Activated naive CD8-positive, alpha-beta T cell treated with anti-CD3 and anti-CD28 coated beads for 36 hours (primary cell): ENCODE measurements at regions not wholly inside any gene's neighbourhood (a gene's known extent, or its start where the extent isn't known, plus 50 kb on each side); places are given as distances from the start of the nearest gene placed in this dataset.

Experiments used
- DNase-seq: peaks from one replicate; pipeline ENCODE4 v3.0.0; 2021
- H3K27ac Mint-ChIP-seq: one replicate; pipeline ENCODE4 v1.8.0; 2022; ENCODE audit warnings: mild to moderate bottlenecking, moderate library complexity, mixed read lengths
- H3K27me3 Mint-ChIP-seq: one replicate; pipeline ENCODE4 v1.8.0; 2022; ENCODE audit warnings: mild to moderate bottlenecking, mixed read lengths
- H3K36me3 Mint-ChIP-seq: one replicate; pipeline ENCODE4 v1.8.0; 2021; ENCODE audit warnings: mild to moderate bottlenecking, mixed read lengths
- H3K4me1 Mint-ChIP-seq: one replicate; pipeline ENCODE4 v1.8.0; 2021; ENCODE audit warnings: mixed read lengths
- H3K4me3 Mint-ChIP-seq: one replicate; pipeline ENCODE4 v1.8.0; 2022; ENCODE audit warnings: mild to moderate bottlenecking, moderate library complexity, mixed read lengths
- H3K9me3 Mint-ChIP-seq: one replicate; pipeline ENCODE4 v1.8.0; 2022; ENCODE audit warnings: mixed read lengths

- H3K4me3 Mint-ChIP-seq, result no peak overlapping the region
- H3K27me3 Mint-ChIP-seq, result no peaks in the 10 kb centered on the region
- peaks cover 2% of the 10 kb centered on the region for H3K9me3 Mint-ChIP-seq
- no peak for DNase-seq
- no peak overlapping the region for H3K27ac Mint-ChIP-seq
- no peaks in the 10 kb centered on the region for H3K4me1 Mint-ChIP-seq
- H3K36me3 Mint-ChIP-seq, result no peaks in the 10 kb centered on the region
Measured at GRCh38 chr2:146532509-146533147, 1312.2 kb upstream of the ACVR2A start.

DNA sequence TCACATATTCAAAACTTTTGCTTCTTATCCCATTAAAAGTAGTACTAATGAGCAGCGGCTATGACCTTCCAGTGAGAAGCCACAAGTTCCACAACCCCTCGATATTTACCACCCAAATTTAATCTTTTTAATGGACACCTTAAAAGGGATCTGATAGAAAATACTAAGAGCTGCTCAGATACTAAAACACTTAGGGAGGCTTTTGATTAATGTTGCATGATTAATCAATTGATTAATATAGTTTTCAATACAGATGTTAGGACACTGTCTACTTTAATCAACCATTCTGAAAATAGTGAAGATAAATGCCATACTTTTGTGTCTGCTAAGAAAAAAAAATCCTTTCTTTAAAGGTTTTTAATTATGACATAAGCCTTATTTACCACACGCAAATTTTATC, 1312.8 kb upstream of the ACVR2A start:
- H3K4me1 Mint-ChIP-seq, result no peaks in the 10 kb centered on the region
- H3K9me3 Mint-ChIP-seq, result peaks cover 2% of the 10 kb centered on the region
- H3K27me3 Mint-ChIP-seq, result no peaks in the 10 kb centered on the region
- no peak overlapping the region for H3K27ac Mint-ChIP-seq
- no peak for DNase-seq
- H3K36me3 Mint-ChIP-seq, result no peaks in the 10 kb centered on the region
- H3K4me3 Mint-ChIP-seq, result no peak overlapping the region

DNA sequence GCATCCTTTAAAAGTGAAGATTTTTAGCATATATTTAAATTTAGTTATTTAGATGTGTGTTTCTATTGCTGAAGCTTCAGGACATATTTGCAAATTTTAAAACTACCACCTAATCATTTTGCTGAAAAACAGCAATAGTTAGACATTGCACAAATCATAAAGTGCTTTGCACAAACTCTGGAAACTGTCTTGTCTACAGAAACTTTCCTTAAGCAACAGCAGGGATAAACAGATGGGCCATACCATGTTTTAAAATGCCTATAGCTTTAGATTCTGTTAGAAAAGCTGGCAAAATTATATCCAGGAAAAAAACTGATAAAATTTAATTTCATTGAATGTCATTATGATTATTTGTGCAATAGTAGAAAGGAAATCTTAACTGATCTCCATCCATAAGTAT, 1313.9 kb upstream of the ACVR2A start:
- H3K4me1 Mint-ChIP-seq, result no peaks in the 10 kb centered on the region
- no peak overlapping the region for H3K27ac Mint-ChIP-seq
- H3K9me3 Mint-ChIP-seq, result no peaks in the 10 kb centered on the region
- H3K4me3 Mint-ChIP-seq, result no peak overlapping the region
- no peaks in the 10 kb centered on the region for H3K36me3 Mint-ChIP-seq
- no peak for DNase-seq
- H3K27me3 Mint-ChIP-seq, result no peaks in the 10 kb centered on the region

- no peaks in the 10 kb centered on the region for H3K27me3 Mint-ChIP-seq
- H3K36me3 Mint-ChIP-seq, result no peaks in the 10 kb centered on the region
- no peak overlapping the region for H3K27ac Mint-ChIP-seq
- no peak for DNase-seq
- no peaks in the 10 kb centered on the region for H3K4me1 Mint-ChIP-seq
- no peak overlapping the region for H3K4me3 Mint-ChIP-seq
- no peaks in the 10 kb centered on the region for H3K9me3 Mint-ChIP-seq
Measured at GRCh38 chr2:146527166-146527565, 1317.7 kb upstream of the ACVR2A start.

DNA sequence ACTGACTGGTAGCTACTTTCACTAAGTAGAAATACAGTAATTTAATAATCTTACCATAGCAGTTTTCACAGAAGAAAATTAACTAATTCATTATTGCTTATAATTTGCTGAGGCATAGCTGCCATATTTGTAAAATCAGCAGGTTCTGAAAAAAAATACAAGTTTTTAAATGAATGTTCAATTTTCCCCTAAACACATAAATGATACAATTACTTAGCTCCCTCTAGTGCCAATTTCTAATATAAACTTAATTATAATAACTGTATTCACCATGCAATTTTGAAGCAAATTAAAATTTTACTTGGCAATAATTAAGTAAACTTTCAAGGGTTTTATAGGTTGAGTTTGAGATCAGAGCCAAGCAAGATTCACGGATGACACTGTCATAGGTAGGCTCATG, 1321.6 kb upstream of the ACVR2A start:
- DNase-seq, result no peak
- H3K27me3 Mint-ChIP-seq, result no peaks in the 10 kb centered on the region
- H3K36me3 Mint-ChIP-seq, result no peaks in the 10 kb centered on the region
- H3K4me3 Mint-ChIP-seq, result no peak overlapping the region
- no peak overlapping the region for H3K27ac Mint-ChIP-seq
- no peaks in the 10 kb centered on the region for H3K9me3 Mint-ChIP-seq
- H3K4me1 Mint-ChIP-seq, result no peaks in the 10 kb centered on the region

DNA sequence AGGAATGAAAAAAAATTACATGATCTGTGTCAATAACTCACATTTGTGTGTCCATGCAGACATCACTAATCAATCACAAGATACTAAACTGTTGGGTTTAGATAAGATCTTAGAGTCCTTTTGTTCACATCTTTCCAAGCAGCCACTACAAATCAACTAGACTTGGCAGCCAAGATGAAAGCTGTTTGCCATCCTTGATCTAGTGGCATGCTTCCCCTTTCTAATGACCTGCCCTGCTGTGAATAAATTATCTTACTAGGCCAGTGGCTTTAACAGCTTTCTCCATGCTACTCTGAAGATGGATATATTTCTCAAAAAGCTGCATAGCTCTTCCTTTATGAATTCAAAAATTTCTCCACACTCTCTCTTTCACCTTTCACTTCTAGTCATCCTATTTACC, 1338.0 kb upstream of the ACVR2A start:
- Mint-ChIP-seq H3K4me1 (no peaks in the 10 kb centered on the region), H3K27ac (no peak overlapping the region), H3K9me3 (no peaks in the 10 kb centered on the region), H3K27me3 (no peaks in the 10 kb centered on the region), H3K4me3 (no peak overlapping the region), H3K36me3 (no peaks in the 10 kb centered on the region)
- no peak for DNase-seq

DNA sequence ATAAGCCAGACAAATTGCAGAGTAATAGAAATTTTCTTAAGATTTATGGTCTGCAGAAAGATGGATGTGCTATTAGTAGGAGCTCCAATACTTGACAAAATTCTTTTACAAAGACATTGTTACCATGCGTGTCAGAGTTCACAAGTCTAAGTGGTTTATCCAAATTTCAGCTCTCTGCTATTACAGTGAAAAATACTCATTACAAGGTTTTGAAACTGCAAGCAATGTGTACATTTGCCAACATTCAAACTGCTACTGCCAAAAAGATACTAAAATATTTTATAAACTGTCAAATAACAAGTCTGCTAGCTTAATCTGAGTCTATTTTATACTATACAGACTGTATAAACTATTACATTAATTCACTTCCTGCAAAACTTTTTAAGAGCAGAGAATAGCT, 1341.5 kb upstream of the ACVR2A start:
- Mint-ChIP-seq H3K9me3 (no peaks in the 10 kb centered on the region), H3K27ac (no peak overlapping the region), H3K4me3 (no peak overlapping the region), H3K4me1 (no peaks in the 10 kb centered on the region), H3K36me3 (no peaks in the 10 kb centered on the region), H3K27me3 (no peaks in the 10 kb centered on the region)
- DNase-seq, result no peak

GRCh38 chr2:146496248-146496647, 1348.6 kb upstream of the ACVR2A start:
- no peak for DNase-seq
- no peaks in the 10 kb centered on the region for H3K36me3 Mint-ChIP-seq
- H3K27me3 Mint-ChIP-seq, result no peaks in the 10 kb centered on the region
- no peak overlapping the region for H3K4me3 Mint-ChIP-seq
- no peaks in the 10 kb centered on the region for H3K4me1 Mint-ChIP-seq
- peaks cover 1% of the 10 kb centered on the region for H3K9me3 Mint-ChIP-seq
- H3K27ac Mint-ChIP-seq, result no peak overlapping the region

DNA sequence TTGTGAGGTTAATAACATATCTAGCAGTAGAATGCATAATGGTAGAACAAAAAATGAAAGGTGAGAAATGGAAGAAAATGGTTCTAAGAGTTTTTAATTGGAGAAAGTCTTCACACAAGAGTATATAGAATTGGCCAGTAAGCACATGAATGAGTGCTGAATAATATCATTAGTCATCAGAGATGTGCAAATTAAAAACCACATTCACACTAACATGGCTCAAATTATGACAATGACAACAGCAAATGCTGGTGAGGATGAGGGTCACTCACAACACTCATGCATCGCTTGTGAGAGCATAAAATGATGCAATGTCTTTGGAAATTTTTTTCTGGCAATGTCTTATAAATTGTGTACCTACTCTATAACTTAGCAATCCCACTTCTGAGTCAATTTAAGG, 1355.4 kb upstream of the ACVR2A start:
- Mint-ChIP-seq H3K36me3 (no peaks in the 10 kb centered on the region), H3K4me3 (no peak overlapping the region), H3K9me3 (peaks cover 3% of the 10 kb centered on the region), H3K27ac (no peak overlapping the region), H3K4me1 (no peaks in the 10 kb centered on the region), H3K27me3 (no peaks in the 10 kb centered on the region)
- no peak for DNase-seq

- Mint-ChIP-seq H3K36me3 (no peaks in the 10 kb centered on the region), H3K4me1 (no peaks in the 10 kb centered on the region), H3K27me3 (no peaks in the 10 kb centered on the region), H3K4me3 (no peak overlapping the region), H3K9me3 (no peaks in the 10 kb centered on the region), H3K27ac (no peak overlapping the region)
- DNase-seq, result no peak
Measured at GRCh38 chr2:146481629-146482028, 1363.2 kb upstream of the ACVR2A start.

- Mint-ChIP-seq H3K4me1 (no peaks in the 10 kb centered on the region), H3K36me3 (no peaks in the 10 kb centered on the region), H3K27me3 (no peaks in the 10 kb centered on the region), H3K4me3 (no peak overlapping the region), H3K9me3 (no peaks in the 10 kb centered on the region), H3K27ac (no peak overlapping the region)
- DNase-seq, result no peak
Measured at GRCh38 chr2:146477383-146477782, 1367.4 kb upstream of the ACVR2A start.

- Mint-ChIP-seq H3K36me3 (no peaks in the 10 kb centered on the region), H3K4me1 (no peaks in the 10 kb centered on the region), H3K9me3 (peaks cover 5% of the 10 kb centered on the region), H3K27me3 (no peaks in the 10 kb centered on the region), H3K4me3 (no peak overlapping the region), H3K27ac (no peak overlapping the region)
- no peak for DNase-seq
Measured at GRCh38 chr2:146468578-146468977, 1376.3 kb upstream of the ACVR2A start.

GRCh38 chr2:146467425-146467824, 1377.4 kb upstream of the ACVR2A start:
- Mint-ChIP-seq H3K27me3 (no peaks in the 10 kb centered on the region), H3K27ac (no peak overlapping the region), H3K4me3 (no peak overlapping the region), H3K36me3 (no peaks in the 10 kb centered on the region), H3K9me3 (peaks cover 5% of the 10 kb centered on the region), H3K4me1 (no peaks in the 10 kb centered on the region)
- no peak for DNase-seq

GRCh38 chr2:146465460-146465859, 1379.4 kb upstream of the ACVR2A start:
- Mint-ChIP-seq H3K4me1 (no peaks in the 10 kb centered on the region), H3K27me3 (no peaks in the 10 kb centered on the region), H3K4me3 (no peak overlapping the region), H3K27ac (no peak overlapping the region), H3K9me3 (peaks cover 5% of the 10 kb centered on the region), H3K36me3 (no peaks in the 10 kb centered on the region)
- no peak for DNase-seq

DNA sequence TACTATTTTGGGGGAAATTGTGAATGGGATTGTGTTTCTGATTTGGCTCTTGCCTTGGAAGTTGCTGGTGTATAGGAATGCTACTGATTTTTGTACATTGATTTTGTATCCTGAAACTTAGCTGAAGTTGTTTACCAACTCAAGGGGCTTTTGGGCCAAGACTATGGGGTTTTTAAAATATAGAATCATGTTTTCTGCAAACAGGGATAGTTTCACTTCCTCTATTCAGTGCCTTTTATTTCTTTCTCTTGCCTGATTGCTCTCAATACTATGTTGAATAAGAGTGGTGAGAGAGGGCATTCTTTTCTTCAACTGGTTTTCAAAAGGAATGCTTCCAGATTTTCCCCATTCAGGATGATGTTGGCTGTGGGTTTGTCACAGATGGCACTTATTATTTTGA, 1383.8 kb upstream of the ACVR2A start:
- no peaks in the 10 kb centered on the region for H3K36me3 Mint-ChIP-seq
- no peak overlapping the region for H3K4me3 Mint-ChIP-seq
- no peak for DNase-seq
- H3K9me3 Mint-ChIP-seq, result peaks cover 15% of the 10 kb centered on the region
- no peaks in the 10 kb centered on the region for H3K4me1 Mint-ChIP-seq
- no peak overlapping the region for H3K27ac Mint-ChIP-seq
- H3K27me3 Mint-ChIP-seq, result no peaks in the 10 kb centered on the region

DNA sequence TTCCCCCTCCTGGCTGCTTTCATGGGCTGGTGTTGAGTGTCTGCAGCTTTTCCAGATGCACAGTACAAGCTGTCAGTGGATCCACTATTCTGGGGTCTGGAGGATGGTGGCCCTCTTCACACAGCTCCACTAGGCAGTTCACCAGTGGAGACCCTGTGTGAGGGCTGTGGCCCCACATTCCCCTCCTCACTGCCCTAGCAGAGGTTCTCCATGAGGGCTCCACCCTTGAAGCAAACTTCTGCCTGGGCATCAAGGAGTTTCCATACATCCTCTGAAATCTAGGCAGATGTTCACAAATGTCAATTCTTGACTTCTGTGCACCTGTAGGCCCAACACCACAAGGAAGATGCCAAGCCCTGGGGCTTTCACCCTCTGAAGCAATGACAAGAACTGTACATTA, 1386.2 kb upstream of the ACVR2A start:
- no peaks in the 10 kb centered on the region for H3K36me3 Mint-ChIP-seq
- no peak for DNase-seq
- no peak overlapping the region for H3K27ac Mint-ChIP-seq
- H3K4me3 Mint-ChIP-seq, result no peak overlapping the region
- H3K27me3 Mint-ChIP-seq, result no peaks in the 10 kb centered on the region
- H3K9me3 Mint-ChIP-seq, result peaks cover 9% of the 10 kb centered on the region
- H3K4me1 Mint-ChIP-seq, result no peaks in the 10 kb centered on the region

DNA sequence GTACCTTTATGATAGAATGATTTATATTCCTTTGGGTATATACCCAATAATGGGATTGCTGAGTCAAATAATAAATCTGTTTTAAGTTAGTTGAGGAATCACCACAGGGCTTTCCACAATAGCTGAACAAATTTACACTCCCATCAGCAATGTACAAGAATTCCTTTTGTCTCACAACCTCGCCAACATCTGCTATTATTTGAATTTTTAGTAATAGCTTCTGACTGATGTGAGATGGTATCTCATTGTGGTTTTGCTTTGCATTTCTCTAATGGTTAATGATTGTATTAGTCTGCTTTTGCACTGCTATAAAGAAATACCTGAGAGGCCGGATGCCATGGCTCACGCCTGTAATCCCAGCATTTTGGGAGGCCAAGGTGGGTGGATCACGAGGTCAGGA, 1387.6 kb upstream of the ACVR2A start:
- no peaks in the 10 kb centered on the region for H3K4me1 Mint-ChIP-seq
- peaks cover 9% of the 10 kb centered on the region for H3K9me3 Mint-ChIP-seq
- no peak overlapping the region for H3K4me3 Mint-ChIP-seq

More for the DNA sequence above, 1387.6 kb upstream of the ACVR2A start:
- H3K27ac Mint-ChIP-seq, result no peak overlapping the region
- no peaks in the 10 kb centered on the region for H3K27me3 Mint-ChIP-seq
- DNase-seq, result no peak
- H3K36me3 Mint-ChIP-seq, result no peaks in the 10 kb centered on the region
